Stimulated activated CD4-positive, alpha-beta T cell treated with anti-CD3 and anti-CD28 coated beads, Interleukin-1b, Interleukin-23, amount 100 ng/mL, for 1 hour (primary cell): ENCODE measurements at regions not wholly inside any gene's neighbourhood (a gene's known extent, or its start where the extent isn't known, plus 50 kb on each side); places are given as distances from the start of the nearest gene placed in this dataset.

Source experiments
- DNase-seq, 2 donors: peaks; one replicate each; pipeline ENCODE4 v3.0.0-alpha.2; 2020; ENCODE audit warnings: low read depth in 2 of 2

GRCh38 chr2:145221516-145221915 lies 701.6 kb upstream of the ZEB2 start:
- no peak for DNase-seq

- no peak for DNase-seq
Observed at GRCh38 chr2:145221032-145221431, 701.1 kb upstream of the ZEB2 start.

- no peak for DNase-seq
Observed at GRCh38 chr2:145220496-145220895, 700.6 kb upstream of the ZEB2 start.

- DNase-seq, result no peak
Observed at GRCh38 chr2:145207884-145208283, 688.0 kb upstream of the ZEB2 start.

GRCh38 chr2:145206496-145207281 lies 686.8 kb upstream of the ZEB2 start:
- no peak for DNase-seq

GRCh38 chr2:145203891-145204290 lies 684.0 kb upstream of the ZEB2 start:
- DNase-seq, result no peak

- no peak for DNase-seq
Observed at GRCh38 chr2:145199827-145200706, 680.1 kb upstream of the ZEB2 start.

- DNase-seq, result no peak
Observed at GRCh38 chr2:145199042-145199441, 679.1 kb upstream of the ZEB2 start.

- DNase-seq, result no peak
Observed at GRCh38 chr2:145198555-145198954, 678.6 kb upstream of the ZEB2 start.

- DNase-seq, result no peak
Observed at GRCh38 chr2:145197944-145198343, 678.0 kb upstream of the ZEB2 start.

GRCh38 chr2:145194673-145195072 lies 674.8 kb upstream of the ZEB2 start:
- no peak for DNase-seq

- DNase-seq, result no peak
Observed at GRCh38 chr2:145190031-145190703, 670.2 kb upstream of the ZEB2 start.

GRCh38 chr2:145186303-145186702 lies 666.4 kb upstream of the ZEB2 start:
- no peak for DNase-seq

- DNase-seq, result no peak
Observed at GRCh38 chr2:145185696-145186095, 665.8 kb upstream of the ZEB2 start.

GRCh38 chr2:145184741-145185651 lies 665.1 kb upstream of the ZEB2 start:
- DNase-seq, result no peak

GRCh38 chr2:145169285-145169684 lies 649.4 kb upstream of the ZEB2 start:
- DNase-seq, result no peak

- DNase-seq, result no peak
Observed at GRCh38 chr2:145168091-145168490, 648.2 kb upstream of the ZEB2 start.

GRCh38 chr2:145166731-145167302 lies 646.9 kb upstream of the ZEB2 start:
- no peak for DNase-seq

- DNase-seq, result no peak
Observed at GRCh38 chr2:145161656-145162055, 641.7 kb upstream of the ZEB2 start.

GRCh38 chr2:145160855-145161254 lies 640.9 kb upstream of the ZEB2 start:
- DNase-seq, result no peak

- no peak for DNase-seq
Observed at GRCh38 chr2:145159676-145160075, 639.8 kb upstream of the ZEB2 start.
